Thyroid gland (tissue), 4 donors: ENCODE measurements at regions not wholly inside any gene's neighbourhood (a gene's known extent, or its start where the extent isn't known, plus 50 kb on each side); places are given as distances from the start of the nearest gene placed in this dataset.
"Not testable (repeated sequence)": the region's sequence is repeated elsewhere in the genome, so short reads cannot be mapped to it uniquely, and the experiment has no call there.

Source experiments
- POLR2A ChIP-seq, 2 donors: fragments of 450-650 bp; IDR thresholded peaks; one replicate each; pipeline ENCODE4 v1.6.1; 2017; ENCODE audit warnings: antibody characterized with exemption in 2 of 2, mild to moderate bottlenecking in 2 of 2, moderate library complexity in 1 of 2
- TF ChIP-seq, protein P1 (sequence below), 6 experiments: fragments of 200-600 bp in 3 of 6; fragments of 450-650 bp in 3 of 6; sonication (generic) in 3 of 6; IDR thresholded peaks; one replicate each; pipeline ENCODE4 v1.5.1; 2016 to 2019; ENCODE audit warnings: antibody characterized with exemption in 6 of 6, mild to moderate bottlenecking in 2 of 6, inconsistent platforms in 1 of 6, moderate library complexity in 1 of 6

DNA sequence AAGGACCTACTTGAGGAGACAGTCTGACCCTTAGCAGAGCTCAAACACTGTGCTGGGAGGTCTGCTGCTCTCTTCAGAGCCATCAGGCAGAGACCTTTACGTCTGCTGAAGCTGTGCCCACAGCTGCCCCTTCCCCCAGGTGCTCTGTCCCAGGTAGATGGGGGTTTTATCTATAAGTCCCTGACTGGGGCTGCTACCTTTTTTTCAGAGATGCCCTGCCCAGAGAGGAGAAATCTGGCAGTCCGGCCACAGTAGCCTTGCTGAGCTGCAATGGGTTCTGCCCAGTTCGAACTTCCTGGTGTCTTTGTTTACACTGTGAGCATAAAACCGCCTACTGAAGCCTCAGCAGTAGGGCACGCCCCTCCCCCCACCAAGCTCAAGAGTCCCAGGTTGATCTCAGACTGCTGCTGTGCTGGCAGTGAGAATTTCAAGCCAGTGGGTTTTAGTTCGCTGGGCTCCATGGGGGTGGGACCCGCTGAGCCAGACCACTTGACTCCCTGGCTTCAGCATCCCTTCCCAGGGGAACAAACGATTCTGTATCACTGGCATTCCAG lies 381.2 kb downstream of the XPNPEP1 start:
- TF ChIP-seq, protein P1, sequence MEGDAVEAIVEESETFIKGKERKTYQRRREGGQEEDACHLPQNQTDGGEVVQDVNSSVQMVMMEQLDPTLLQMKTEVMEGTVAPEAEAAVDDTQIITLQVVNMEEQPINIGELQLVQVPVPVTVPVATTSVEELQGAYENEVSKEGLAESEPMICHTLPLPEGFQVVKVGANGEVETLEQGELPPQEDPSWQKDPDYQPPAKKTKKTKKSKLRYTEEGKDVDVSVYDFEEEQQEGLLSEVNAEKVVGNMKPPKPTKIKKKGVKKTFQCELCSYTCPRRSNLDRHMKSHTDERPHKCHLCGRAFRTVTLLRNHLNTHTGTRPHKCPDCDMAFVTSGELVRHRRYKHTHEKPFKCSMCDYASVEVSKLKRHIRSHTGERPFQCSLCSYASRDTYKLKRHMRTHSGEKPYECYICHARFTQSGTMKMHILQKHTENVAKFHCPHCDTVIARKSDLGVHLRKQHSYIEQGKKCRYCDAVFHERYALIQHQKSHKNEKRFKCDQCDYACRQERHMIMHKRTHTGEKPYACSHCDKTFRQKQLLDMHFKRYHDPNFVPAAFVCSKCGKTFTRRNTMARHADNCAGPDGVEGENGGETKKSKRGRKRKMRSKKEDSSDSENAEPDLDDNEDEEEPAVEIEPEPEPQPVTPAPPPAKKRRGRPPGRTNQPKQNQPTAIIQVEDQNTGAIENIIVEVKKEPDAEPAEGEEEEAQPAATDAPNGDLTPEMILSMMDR (IDR thresholded peaks at IDR 0.05), result not testable (repeated sequence)
- not testable (repeated sequence) for TF ChIP-seq POLR2A (IDR thresholded peaks at IDR 0.05)
